ENCODE measurements at regions not wholly inside any gene's neighbourhood (a gene's known extent, or its start where the extent isn't known, plus 50 kb on each side); places are given as distances from the start of the nearest gene placed in this dataset.

DNA sequence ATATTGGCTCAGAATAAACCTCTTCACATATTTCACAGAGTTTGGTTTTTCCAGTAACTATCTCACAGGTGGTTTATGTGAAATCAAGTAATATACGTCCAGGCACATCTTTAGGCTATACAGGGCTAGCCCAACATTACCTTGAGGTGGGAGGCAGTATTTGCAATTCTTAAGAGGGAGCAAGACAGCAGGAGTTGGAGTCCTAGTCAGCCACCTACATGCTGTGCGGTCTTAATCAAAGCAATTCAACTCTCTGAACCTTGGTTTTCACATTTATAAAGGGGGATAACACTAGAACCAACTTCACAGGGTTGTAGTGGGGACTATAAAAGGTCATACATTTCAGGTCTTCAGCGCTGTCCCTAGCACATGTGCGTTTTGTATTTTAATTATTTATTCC is 73.5 kb upstream of the FICD start:
- H3K9me2 ChIP-seq (replicated peaks; ENCODE audit: low read depth, low read length): no peaks in the 10 kb centered on the region
- H3K4me1 ChIP-seq (ENCODE audit: insufficient read depth, low read length, poor library complexity, severe bottlenecking): no peaks in the 10 kb centered on the region
- H3K27me3 ChIP-seq (ENCODE audit: insufficient read depth, low read length, poor library complexity, severe bottlenecking): no peaks in the 10 kb centered on the region
- H3K79me2 ChIP-seq (ENCODE audit: insufficient read depth, low read length): no peaks in the 10 kb centered on the region
- H3F3A ChIP-seq (ENCODE audit: low read depth): no peaks in the 10 kb centered on the region
- no peak overlapping the region for H3K4me2 ChIP-seq (ENCODE audit: low read depth, low read length, poor library complexity, severe bottlenecking)
- no peak overlapping the region for H3K4me3 ChIP-seq (ENCODE audit: low read length, poor library complexity, severe bottlenecking)
- no peaks in the 10 kb centered on the region for H3K9me3 ChIP-seq (ENCODE audit: insufficient read depth, low read depth, low read length)
- H2AFZ ChIP-seq (ENCODE audit: low read length): no peak overlapping the region
- no peak overlapping the region for H3K9ac ChIP-seq (ENCODE audit: low read depth, low read length, poor library complexity, severe bottlenecking)
- no peak for TF ChIP-seq EZH2phosphoT487 (IDR thresholded peaks at IDR 0.05; ENCODE audit: borderline replicate concordance)
- TF ChIP-seq, protein P1, sequence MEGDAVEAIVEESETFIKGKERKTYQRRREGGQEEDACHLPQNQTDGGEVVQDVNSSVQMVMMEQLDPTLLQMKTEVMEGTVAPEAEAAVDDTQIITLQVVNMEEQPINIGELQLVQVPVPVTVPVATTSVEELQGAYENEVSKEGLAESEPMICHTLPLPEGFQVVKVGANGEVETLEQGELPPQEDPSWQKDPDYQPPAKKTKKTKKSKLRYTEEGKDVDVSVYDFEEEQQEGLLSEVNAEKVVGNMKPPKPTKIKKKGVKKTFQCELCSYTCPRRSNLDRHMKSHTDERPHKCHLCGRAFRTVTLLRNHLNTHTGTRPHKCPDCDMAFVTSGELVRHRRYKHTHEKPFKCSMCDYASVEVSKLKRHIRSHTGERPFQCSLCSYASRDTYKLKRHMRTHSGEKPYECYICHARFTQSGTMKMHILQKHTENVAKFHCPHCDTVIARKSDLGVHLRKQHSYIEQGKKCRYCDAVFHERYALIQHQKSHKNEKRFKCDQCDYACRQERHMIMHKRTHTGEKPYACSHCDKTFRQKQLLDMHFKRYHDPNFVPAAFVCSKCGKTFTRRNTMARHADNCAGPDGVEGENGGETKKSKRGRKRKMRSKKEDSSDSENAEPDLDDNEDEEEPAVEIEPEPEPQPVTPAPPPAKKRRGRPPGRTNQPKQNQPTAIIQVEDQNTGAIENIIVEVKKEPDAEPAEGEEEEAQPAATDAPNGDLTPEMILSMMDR (conservative IDR thresholded peaks at IDR 0.05; ENCODE audit: low read length): no peak
- no peaks in the 10 kb centered on the region for H3K36me3 ChIP-seq (ENCODE audit: insufficient read depth, low read length)
- H4K20me1 ChIP-seq (ENCODE audit: insufficient read depth, low read length, poor library complexity, severe bottlenecking): no peaks in the 10 kb centered on the region

DNA sequence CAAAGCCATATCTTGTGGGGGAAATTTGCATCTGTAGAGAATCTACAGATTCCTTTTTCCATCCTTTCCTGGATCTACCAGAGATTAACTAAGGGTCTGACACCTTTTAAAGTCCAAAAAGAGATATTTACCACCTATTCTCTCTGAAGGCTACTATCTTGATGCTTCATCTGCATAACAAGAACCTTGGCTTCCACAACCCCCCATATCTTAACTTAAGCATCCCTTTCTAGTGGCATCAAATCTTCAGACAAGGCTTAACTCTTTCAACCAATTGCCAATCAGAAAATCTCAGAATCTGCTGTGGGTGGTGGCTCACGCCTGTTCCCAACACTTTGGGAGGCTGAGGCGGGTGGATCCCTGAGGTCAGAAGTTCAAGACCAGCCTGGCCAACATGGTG is 74.3 kb upstream of the FICD start:
- no peaks in the 10 kb centered on the region for H3K4me1 ChIP-seq (ENCODE audit: insufficient read depth, low read length, poor library complexity, severe bottlenecking)
- no peak overlapping the region for H2AFZ ChIP-seq (ENCODE audit: low read length)
- H3F3A ChIP-seq (ENCODE audit: low read depth): no peaks in the 10 kb centered on the region
- TF ChIP-seq, protein P1 (conservative IDR thresholded peaks at IDR 0.05; ENCODE audit: low read length): no peak
- no peak for TF ChIP-seq EZH2phosphoT487 (IDR thresholded peaks at IDR 0.05; ENCODE audit: borderline replicate concordance)
- H3K9me2 ChIP-seq (replicated peaks; ENCODE audit: low read depth, low read length): no peaks in the 10 kb centered on the region
- H3K9me3 ChIP-seq (ENCODE audit: insufficient read depth, low read depth, low read length): no peaks in the 10 kb centered on the region
- H3K9ac ChIP-seq (ENCODE audit: low read depth, low read length, poor library complexity, severe bottlenecking): no peak overlapping the region
- no peak overlapping the region for H3K4me3 ChIP-seq (ENCODE audit: low read length, poor library complexity, severe bottlenecking)
- no peaks in the 10 kb centered on the region for H3K79me2 ChIP-seq (ENCODE audit: insufficient read depth, low read length)
- no peaks in the 10 kb centered on the region for H4K20me1 ChIP-seq (ENCODE audit: insufficient read depth, low read length, poor library complexity, severe bottlenecking)
- no peaks in the 10 kb centered on the region for H3K36me3 ChIP-seq (ENCODE audit: insufficient read depth, low read length)
- H3K4me2 ChIP-seq (ENCODE audit: low read depth, low read length, poor library complexity, severe bottlenecking): no peak overlapping the region
- H3K27me3 ChIP-seq (ENCODE audit: insufficient read depth, low read length, poor library complexity, severe bottlenecking): no peaks in the 10 kb centered on the region

DNA sequence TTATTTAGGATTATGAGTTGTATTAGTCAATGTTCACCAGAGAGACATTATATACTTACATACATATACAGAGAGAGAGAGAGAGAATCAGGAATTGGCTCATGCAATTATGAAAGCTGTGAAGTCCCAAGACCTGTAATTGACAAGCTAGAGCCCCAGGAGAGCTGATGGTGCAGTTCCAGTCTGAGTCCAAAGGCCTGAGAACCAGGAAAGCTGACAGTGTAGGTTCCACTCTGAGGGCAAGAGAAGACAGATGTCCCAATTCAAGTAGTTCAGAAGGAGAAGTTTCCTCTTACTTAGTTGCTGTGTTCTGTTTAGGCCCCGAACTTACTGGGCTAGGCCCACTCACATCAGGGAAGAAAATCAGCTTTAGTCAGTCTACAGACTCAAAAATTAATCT is 76.4 kb upstream of the FICD start:
- no peaks in the 10 kb centered on the region for H3K9me3 ChIP-seq (ENCODE audit: insufficient read depth, low read depth, low read length)
- H3K9ac ChIP-seq (ENCODE audit: low read depth, low read length, poor library complexity, severe bottlenecking): no peak overlapping the region
- TF ChIP-seq EZH2phosphoT487 (IDR thresholded peaks at IDR 0.05; ENCODE audit: borderline replicate concordance): no peak
- TF ChIP-seq, protein P1 (conservative IDR thresholded peaks at IDR 0.05; ENCODE audit: low read length): no peak
- no peaks in the 10 kb centered on the region for H3F3A ChIP-seq (ENCODE audit: low read depth)
- H3K4me3 ChIP-seq (ENCODE audit: low read length, poor library complexity, severe bottlenecking): no peak overlapping the region
- no peaks in the 10 kb centered on the region for H3K79me2 ChIP-seq (ENCODE audit: insufficient read depth, low read length)
- no peaks in the 10 kb centered on the region for H4K20me1 ChIP-seq (ENCODE audit: insufficient read depth, low read length, poor library complexity, severe bottlenecking)
- H2AFZ ChIP-seq (ENCODE audit: low read length): no peak overlapping the region
- no peaks in the 10 kb centered on the region for H3K36me3 ChIP-seq (ENCODE audit: insufficient read depth, low read length)
- no peaks in the 10 kb centered on the region for H3K4me1 ChIP-seq (ENCODE audit: insufficient read depth, low read length, poor library complexity, severe bottlenecking)
- H3K9me2 ChIP-seq (replicated peaks; ENCODE audit: low read depth, low read length): no peaks in the 10 kb centered on the region
- H3K4me2 ChIP-seq (ENCODE audit: low read depth, low read length, poor library complexity, severe bottlenecking): no peak overlapping the region
- no peaks in the 10 kb centered on the region for H3K27me3 ChIP-seq (ENCODE audit: insufficient read depth, low read length, poor library complexity, severe bottlenecking)

All from Loucy (cell line).